ENCODE measurements at regions not wholly inside any gene's neighbourhood (a gene's known extent, or its start where the extent isn't known, plus 50 kb on each side); places are given as distances from the start of the nearest gene placed in this dataset.

DNA sequence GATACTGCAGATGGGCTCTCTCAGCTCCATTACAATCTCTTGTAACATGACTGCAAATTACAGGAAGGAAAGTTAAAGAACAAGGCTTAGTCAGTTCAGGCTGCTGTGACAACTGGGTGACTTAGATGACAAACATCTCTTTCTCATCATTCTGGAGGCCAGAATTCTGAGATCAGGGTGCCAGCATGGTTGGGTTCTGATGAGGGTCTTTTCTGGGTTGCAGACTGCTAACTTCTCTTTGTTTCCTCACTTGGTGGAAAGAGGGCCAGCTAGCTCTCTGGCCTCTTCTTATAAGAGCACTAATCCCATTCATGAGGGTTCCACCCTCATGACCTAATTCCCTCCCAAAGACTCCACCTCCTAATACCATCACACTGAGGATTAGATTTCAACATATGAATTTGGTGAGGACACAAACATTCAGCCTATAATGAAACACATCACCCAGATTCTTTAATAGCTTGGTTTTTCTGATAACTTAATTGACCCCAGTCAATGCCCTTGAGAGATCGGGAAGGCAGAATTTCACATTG is 73.6 kb upstream of the MAMDC2 start:
- DNase-seq (no peak), ATAC-seq (ENCODE audit: insufficient read depth, low FRiP score) (no peak)
- WGBS, 2 donors: 93 to 96% methylated on average over 1 of the region's 1 CpG
- Histone ChIP-seq H3K4me1 (ENCODE audit: control insufficient read depth in 5 of 5, insufficient read depth in 5 of 5, low read length in 5 of 5) (peaks cover 0 to 5% (median 0%) of the 10 kb centered on the region in 5 donors), H3K9ac (ENCODE audit: insufficient read depth in 1 of 2, low read length in 2 of 2) (no peak overlapping the region), H3K9me3 (ENCODE audit: control insufficient read depth in 4 of 4, insufficient read depth in 3 of 4, low read length in 3 of 4) (no peaks in the 10 kb centered on the region), H3K4me3 (no peak overlapping the region), H3K27ac (ENCODE audit: low read depth in 1 of 2, low read length in 1 of 2) (no peak overlapping the region), H3K27me3 (ENCODE audit: control insufficient read depth in 3 of 3, insufficient read depth in 3 of 3, low read length in 2 of 3) (no peaks in the 10 kb centered on the region), H3K36me3 (ENCODE audit: control insufficient read depth in 4 of 4, insufficient read depth in 4 of 4, low read length in 4 of 4) (no peaks in the 10 kb centered on the region)
- no peak for TF ChIP-seq CTCF (IDR thresholded peaks at IDR 0.05; ENCODE audit: control extremely low read depth, extremely low read depth)

GRCh38 chr9:69971643-69972449 is 71.8 kb upstream of the MAMDC2 start:
- H3K27ac ChIP-seq (ENCODE audit: low read depth in 1 of 2, low read length in 1 of 2): no peak overlapping the region
- no peaks in the 10 kb centered on the region for H3K36me3 ChIP-seq (ENCODE audit: control insufficient read depth in 4 of 4, insufficient read depth in 4 of 4, low read length in 4 of 4)
- WGBS, 2 donors: 43 to 46% methylated on average over 16 of the region's 16 CpGs
- H3K9me3 ChIP-seq (ENCODE audit: control insufficient read depth in 4 of 4, insufficient read depth in 3 of 4, low read length in 3 of 4): no peaks in the 10 kb centered on the region
- TF ChIP-seq CTCF (IDR thresholded peaks at IDR 0.05; ENCODE audit: control extremely low read depth, extremely low read depth): peak; percentile 71
- ATAC-seq (ENCODE audit: insufficient read depth, low FRiP score) (peak; percentile 79), DNase-seq (peak; percentile 73 to 78 (median 76))
- no peak overlapping the region for H3K4me3 ChIP-seq
- no peak overlapping the region for H3K9ac ChIP-seq (ENCODE audit: insufficient read depth in 1 of 2, low read length in 2 of 2)
- H3K4me1 ChIP-seq (ENCODE audit: control insufficient read depth in 5 of 5, insufficient read depth in 5 of 5, low read length in 5 of 5): peaks cover 0 to 4% (median 0%) of the 10 kb centered on the region in 5 donors
- H3K27me3 ChIP-seq (ENCODE audit: control insufficient read depth in 3 of 3, insufficient read depth in 3 of 3, low read length in 2 of 3): no peaks in the 10 kb centered on the region

- ATAC-seq (ENCODE audit: insufficient read depth, low FRiP score): no peak
Observed at GRCh38 chr9:69975681-69976080, 68.0 kb upstream of the MAMDC2 start.

More at GRCh38 chr9:69975681-69976080, 68.0 kb upstream of the MAMDC2 start:
- Histone ChIP-seq H3K27ac (ENCODE audit: low read depth in 1 of 2, low read length in 1 of 2) (no peak overlapping the region), H3K27me3 (ENCODE audit: control insufficient read depth in 3 of 3, insufficient read depth in 3 of 3, low read length in 2 of 3) (no peaks in the 10 kb centered on the region), H3K4me1 (ENCODE audit: control insufficient read depth in 5 of 5, insufficient read depth in 5 of 5, low read length in 5 of 5) (peaks cover 0 to 4% (median 0%) of the 10 kb centered on the region in 5 donors), H3K4me3 (no peak overlapping the region), H3K9ac (ENCODE audit: insufficient read depth in 1 of 2, low read length in 2 of 2) (no peak overlapping the region), H3K9me3 (ENCODE audit: control insufficient read depth in 4 of 4, insufficient read depth in 3 of 4, low read length in 3 of 4) (no peaks in the 10 kb centered on the region), H3K36me3 (ENCODE audit: control insufficient read depth in 4 of 4, insufficient read depth in 4 of 4, low read length in 4 of 4) (no peaks in the 10 kb centered on the region)
- DNase-seq: no peak
- 77 to 80% methylated on average over 4 of the region's 4 CpGs for WGBS, 2 donors
- TF ChIP-seq CTCF (IDR thresholded peaks at IDR 0.05; ENCODE audit: control extremely low read depth, extremely low read depth): no peak

Measured in lung (tissue), 11 donors.